ENCODE measurements at regions not wholly inside any gene's neighbourhood (a gene's known extent, or its start where the extent isn't known, plus 50 kb on each side); places are given as distances from the start of the nearest gene placed in this dataset.

DNA sequence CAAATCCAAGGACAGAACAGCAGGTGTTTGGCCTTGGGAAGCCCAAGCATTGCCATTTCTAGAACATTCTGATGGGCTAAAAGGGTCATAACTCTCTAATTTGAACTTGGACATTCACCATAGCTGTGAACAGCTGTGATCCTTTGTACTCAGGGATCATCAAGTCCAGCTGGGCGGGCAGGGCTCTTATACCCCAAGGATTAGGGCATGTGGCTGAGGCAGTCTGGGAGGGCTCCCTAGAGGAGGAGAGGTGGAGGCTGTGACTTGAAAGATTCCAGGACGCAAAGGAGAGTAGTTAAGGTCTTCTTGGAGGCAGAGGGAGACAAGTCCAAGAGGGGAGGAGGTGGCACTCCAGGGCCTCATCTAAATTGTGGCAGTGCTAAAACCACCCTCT, 233.1 kb upstream of the GSE1 start:
- H3K27ac ChIP-seq (ENCODE audit: insufficient read depth, low read length): no peak overlapping the region
- H3K4me2 ChIP-seq (ENCODE audit: low read depth, low read length): no peak overlapping the region
- H3K9ac ChIP-seq (ENCODE audit: low read depth, low read length): no peak overlapping the region
- H4K91ac ChIP-seq (ENCODE audit: insufficient read depth, low read depth, low read length): no peak overlapping the region
- H3K18ac ChIP-seq (ENCODE audit: low read depth, low read length): no peak overlapping the region
- ChIA-PET POLR2A (ENCODE audit: unreplicated experiment) (interaction anchor here (0.5 kb wide), 1 partner anchor 13 kb away, joined by 4 read pairs; no protein-coding TSS in a partner anchor), CTCF (no interaction called here)
- in situ Hi-C loops (cut with MboI; ENCODE audit: low sequenced_read_pairs): no loop called here
- H2AK5ac ChIP-seq (ENCODE audit: low read depth, low read length): no peak overlapping the region
- dilution Hi-C loops (cut with HindIII; ENCODE audit: low sequenced_read_pairs, unreplicated experiment): no loop called here
- H3K4me1 ChIP-seq (ENCODE audit: control insufficient read depth, insufficient read depth, low read length): peaks cover 20% of the 10 kb centered on the region
- H2AK9ac ChIP-seq (replicated peaks; ENCODE audit: low read depth, low read length, poor library complexity): no peak overlapping the region
- no peak overlapping the region for H3K4ac ChIP-seq (ENCODE audit: low read depth, low read length)
- no peak overlapping the region for H2BK15ac ChIP-seq (ENCODE audit: low read depth, low read length)
- BruUV-seq (replicated peaks): no TSS peak
- no peak overlapping the region for H4K8ac ChIP-seq (ENCODE audit: low read depth in 2 of 2, low read length in 2 of 2)
- no peak overlapping the region for H4K5ac ChIP-seq (ENCODE audit: low read depth, low read length)
- H2BK120ac ChIP-seq (ENCODE audit: low read depth, low read length): no peak overlapping the region
- no peak overlapping the region for H3K14ac ChIP-seq (replicated peaks; ENCODE audit: low read depth, low read length)
- peaks cover 63% of the 10 kb centered on the region for H4K20me1 ChIP-seq (ENCODE audit: insufficient read depth, low read length)
- H3K9me3 ChIP-seq (ENCODE audit: control insufficient read depth, insufficient read depth, low read length): no peaks in the 10 kb centered on the region
- no peak overlapping the region for H3K56ac ChIP-seq (ENCODE audit: extremely low read depth, insufficient read depth, low read length)
- H2AFZ ChIP-seq (replicated peaks; ENCODE audit: low read length, poor library complexity): no peak overlapping the region
- peaks cover 26 to 62% of the 10 kb centered on the region in 2 experiments for H3K79me1 ChIP-seq (ENCODE audit: low read depth in 1 of 2, low read length in 2 of 2)
- no peak overlapping the region for H3K4me3 ChIP-seq (ENCODE audit: insufficient read depth, low read depth, low read length)
- H3K23ac ChIP-seq (ENCODE audit: low read depth, low read length): no peak overlapping the region
- no peak for ATAC-seq (ENCODE audit: low read depth)
- H3K9me1 ChIP-seq (ENCODE audit: insufficient read depth, low read length): peaks cover 9% of the 10 kb centered on the region
- intact Hi-C loops (cut with micrococcal nuclease): no loop called here
- no peak for DNase-seq
- WGBS, 2 experiments (ENCODE audit: extremely low coverage in 2 of 2, insufficient read length in 1 of 2): no CpG with 5 or more reads among the region's 2 CpGs
- H3K27me3 ChIP-seq (ENCODE audit: control insufficient read depth, insufficient read depth, low read length): no peaks in the 10 kb centered on the region
- no peak overlapping the region for H2BK20ac ChIP-seq (ENCODE audit: low read depth, low read length)
- H2BK5ac ChIP-seq (ENCODE audit: low read depth, low read length, poor library complexity, severe bottlenecking): no peak overlapping the region
- TF ChIP-seq MAZ (IDR thresholded peaks at IDR 0.05; ENCODE audit: borderline replicate concordance, low read depth, low read length) (no peak), MXI1 (IDR thresholded peaks at IDR 0.05; ENCODE audit: borderline replicate concordance, low read depth, low read length) (no peak), NFE2L2 (IDR thresholded peaks at IDR 0.05; ENCODE audit: low read depth, low read length) (no peak), FOS (IDR thresholded peaks at IDR 0.05; ENCODE audit: low read depth, low read length) (no peak), BHLHE40 (IDR thresholded peaks at IDR 0.05; ENCODE audit: low read depth, low read length) (no peak), POLR2A (IDR thresholded peaks at IDR 0.05; ENCODE audit: low read depth, low read length) (no peak), MAFK (IDR thresholded peaks at IDR 0.05; ENCODE audit: low read depth, low read length) (no peak), RFX5 (IDR thresholded peaks at IDR 0.05; ENCODE audit: low read depth, low read length) (no peak), SMC3 (IDR thresholded peaks at IDR 0.05; ENCODE audit: low read depth, low read length) (no peak), RAD21 (IDR thresholded peaks at IDR 0.05; ENCODE audit: low read length) (no peak), CEBPB (IDR thresholded peaks at IDR 0.05; ENCODE audit: low read depth, low read length) (no peak), RCOR1 (IDR thresholded peaks at IDR 0.05; ENCODE audit: insufficient replicate concordance, low read length) (no peak), CHD1 (IDR thresholded peaks at IDR 0.05; ENCODE audit: low read depth, low read length) (no peak)
- TF ChIP-seq, protein P1, sequence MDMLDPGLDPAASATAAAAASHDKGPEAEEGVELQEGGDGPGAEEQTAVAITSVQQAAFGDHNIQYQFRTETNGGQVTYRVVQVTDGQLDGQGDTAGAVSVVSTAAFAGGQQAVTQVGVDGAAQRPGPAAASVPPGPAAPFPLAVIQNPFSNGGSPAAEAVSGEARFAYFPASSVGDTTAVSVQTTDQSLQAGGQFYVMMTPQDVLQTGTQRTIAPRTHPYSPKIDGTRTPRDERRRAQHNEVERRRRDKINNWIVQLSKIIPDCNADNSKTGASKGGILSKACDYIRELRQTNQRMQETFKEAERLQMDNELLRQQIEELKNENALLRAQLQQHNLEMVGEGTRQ (IDR thresholded peaks at IDR 0.05; ENCODE audit: low read depth, low read length): no peak
- TF ChIP-seq, protein P2, sequence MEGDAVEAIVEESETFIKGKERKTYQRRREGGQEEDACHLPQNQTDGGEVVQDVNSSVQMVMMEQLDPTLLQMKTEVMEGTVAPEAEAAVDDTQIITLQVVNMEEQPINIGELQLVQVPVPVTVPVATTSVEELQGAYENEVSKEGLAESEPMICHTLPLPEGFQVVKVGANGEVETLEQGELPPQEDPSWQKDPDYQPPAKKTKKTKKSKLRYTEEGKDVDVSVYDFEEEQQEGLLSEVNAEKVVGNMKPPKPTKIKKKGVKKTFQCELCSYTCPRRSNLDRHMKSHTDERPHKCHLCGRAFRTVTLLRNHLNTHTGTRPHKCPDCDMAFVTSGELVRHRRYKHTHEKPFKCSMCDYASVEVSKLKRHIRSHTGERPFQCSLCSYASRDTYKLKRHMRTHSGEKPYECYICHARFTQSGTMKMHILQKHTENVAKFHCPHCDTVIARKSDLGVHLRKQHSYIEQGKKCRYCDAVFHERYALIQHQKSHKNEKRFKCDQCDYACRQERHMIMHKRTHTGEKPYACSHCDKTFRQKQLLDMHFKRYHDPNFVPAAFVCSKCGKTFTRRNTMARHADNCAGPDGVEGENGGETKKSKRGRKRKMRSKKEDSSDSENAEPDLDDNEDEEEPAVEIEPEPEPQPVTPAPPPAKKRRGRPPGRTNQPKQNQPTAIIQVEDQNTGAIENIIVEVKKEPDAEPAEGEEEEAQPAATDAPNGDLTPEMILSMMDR (conservative IDR thresholded peaks at IDR 0.05; ENCODE audit: low read depth, low read length): no peak
- TF ChIP-seq, protein P3, sequence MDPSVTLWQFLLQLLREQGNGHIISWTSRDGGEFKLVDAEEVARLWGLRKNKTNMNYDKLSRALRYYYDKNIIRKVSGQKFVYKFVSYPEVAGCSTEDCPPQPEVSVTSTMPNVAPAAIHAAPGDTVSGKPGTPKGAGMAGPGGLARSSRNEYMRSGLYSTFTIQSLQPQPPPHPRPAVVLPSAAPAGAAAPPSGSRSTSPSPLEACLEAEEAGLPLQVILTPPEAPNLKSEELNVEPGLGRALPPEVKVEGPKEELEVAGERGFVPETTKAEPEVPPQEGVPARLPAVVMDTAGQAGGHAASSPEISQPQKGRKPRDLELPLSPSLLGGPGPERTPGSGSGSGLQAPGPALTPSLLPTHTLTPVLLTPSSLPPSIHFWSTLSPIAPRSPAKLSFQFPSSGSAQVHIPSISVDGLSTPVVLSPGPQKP (IDR thresholded peaks at IDR 0.05; ENCODE audit: borderline replicate concordance, low read depth, low read length): no peak
- peaks cover 2% of the 10 kb centered on the region; the same call in 1 of the 2 replicates for H3K36me3 ChIP-seq (ENCODE audit: control insufficient read depth, insufficient read depth, low read length)

Measured in IMR-90 (cell line).